ENCODE measurements at regions not wholly inside any gene's neighbourhood (a gene's known extent, or its start where the extent isn't known, plus 50 kb on each side); places are given as distances from the start of the nearest gene placed in this dataset.

- H3K9me2 ChIP-seq (ENCODE audit: insufficient read depth): no peaks in the 10 kb centered on the region
- no peak overlapping the region for H2AFZ ChIP-seq
- no peaks in the 10 kb centered on the region for H3K36me3 ChIP-seq (ENCODE audit: low read depth)
- H3K27ac ChIP-seq: no peak overlapping the region
- no peaks in the 10 kb centered on the region for H3F3A ChIP-seq (ENCODE audit: insufficient read depth)
- H3K27me3 ChIP-seq (replicated peaks; ENCODE audit: insufficient read depth): no peaks in the 10 kb centered on the region
- H3K79me2 ChIP-seq (ENCODE audit: insufficient read depth): no peaks in the 10 kb centered on the region
- no peak overlapping the region for H3K4me2 ChIP-seq (ENCODE audit: unreplicated experiment)
- no peaks in the 10 kb centered on the region for H3K9me3 ChIP-seq (ENCODE audit: low read depth)
- no peaks in the 10 kb centered on the region for H4K20me1 ChIP-seq (ENCODE audit: insufficient read depth)
- TF ChIP-seq EZH2 (IDR thresholded peaks at IDR 0.05; ENCODE audit: insufficient read depth, poor library complexity, severe bottlenecking) (no peak), EZH2phosphoT487 (IDR thresholded peaks at IDR 0.05; ENCODE audit: insufficient read depth, low read depth) (no peak)
- no peak overlapping the region for H3K4me3 ChIP-seq
- H3K9ac ChIP-seq: no peak overlapping the region
- in situ Hi-C loops (cut with MboI): no loop called here
- 61 to 64% methylated on average over 29 to 39 of the region's 39 CpGs for WGBS, 2 experiments (ENCODE audit: low coverage in 1 of 2, low lambda C conversion rate in 2 of 2, missing lambda C conversion rate in 2 of 2)
- DNase-seq: no peak
- no peaks in the 10 kb centered on the region for H3K4me1 ChIP-seq (ENCODE audit: insufficient read depth)
Measured at GRCh38 chr2:81481242-81481993, 1176.9 kb upstream of the LRRTM1 start.

GRCh38 chr2:81467096-81467495, 1162.5 kb upstream of the LRRTM1 start:
- no peak overlapping the region for H2AFZ ChIP-seq
- H3K4me3 ChIP-seq: no peak overlapping the region
- H3K27ac ChIP-seq: no peak overlapping the region
- H3K9me2 ChIP-seq (ENCODE audit: insufficient read depth): no peaks in the 10 kb centered on the region
- no peak for DNase-seq
- H3F3A ChIP-seq (ENCODE audit: insufficient read depth): no peaks in the 10 kb centered on the region
- 76 to 78% methylated on average over 21 to 27 of the region's 29 CpGs for WGBS, 2 experiments (ENCODE audit: low coverage in 1 of 2, low lambda C conversion rate in 2 of 2, missing lambda C conversion rate in 2 of 2)
- H4K20me1 ChIP-seq (ENCODE audit: insufficient read depth): no peaks in the 10 kb centered on the region
- in situ Hi-C loops (cut with MboI): no loop called here
- H3K4me2 ChIP-seq (ENCODE audit: unreplicated experiment): no peak overlapping the region
- no peaks in the 10 kb centered on the region for H3K4me1 ChIP-seq (ENCODE audit: insufficient read depth)
- H3K27me3 ChIP-seq (replicated peaks; ENCODE audit: insufficient read depth): no peaks in the 10 kb centered on the region
- no peaks in the 10 kb centered on the region for H3K9me3 ChIP-seq (ENCODE audit: low read depth)
- TF ChIP-seq EZH2 (IDR thresholded peaks at IDR 0.05; ENCODE audit: insufficient read depth, poor library complexity, severe bottlenecking) (no peak), EZH2phosphoT487 (IDR thresholded peaks at IDR 0.05; ENCODE audit: insufficient read depth, low read depth) (no peak)
- H3K36me3 ChIP-seq (ENCODE audit: low read depth): no peaks in the 10 kb centered on the region
- no peak overlapping the region for H3K9ac ChIP-seq
- no peaks in the 10 kb centered on the region for H3K79me2 ChIP-seq (ENCODE audit: insufficient read depth)

- no peaks in the 10 kb centered on the region for H3K36me3 ChIP-seq (ENCODE audit: low read depth)
- DNase-seq: no peak
- no peaks in the 10 kb centered on the region for H4K20me1 ChIP-seq (ENCODE audit: insufficient read depth)
- no peaks in the 10 kb centered on the region for H3F3A ChIP-seq (ENCODE audit: insufficient read depth)
- TF ChIP-seq EZH2phosphoT487 (IDR thresholded peaks at IDR 0.05; ENCODE audit: insufficient read depth, low read depth) (no peak), EZH2 (IDR thresholded peaks at IDR 0.05; ENCODE audit: insufficient read depth, poor library complexity, severe bottlenecking) (no peak)
- H3K9me3 ChIP-seq (ENCODE audit: low read depth): no peaks in the 10 kb centered on the region
- H3K4me1 ChIP-seq (ENCODE audit: insufficient read depth): no peaks in the 10 kb centered on the region
- no peaks in the 10 kb centered on the region for H3K27me3 ChIP-seq (replicated peaks; ENCODE audit: insufficient read depth)
- no peak overlapping the region for H2AFZ ChIP-seq
- H3K9ac ChIP-seq: no peak overlapping the region
- H3K4me3 ChIP-seq: no peak overlapping the region
- in situ Hi-C loops (cut with MboI): no loop called here
- H3K27ac ChIP-seq: no peak overlapping the region
- H3K79me2 ChIP-seq (ENCODE audit: insufficient read depth): no peaks in the 10 kb centered on the region
- H3K9me2 ChIP-seq (ENCODE audit: insufficient read depth): no peaks in the 10 kb centered on the region
- 3 to 6% methylated on average over 2 of the region's 2 CpGs for WGBS, 2 experiments (ENCODE audit: low coverage in 1 of 2, low lambda C conversion rate in 2 of 2, missing lambda C conversion rate in 2 of 2)
- H3K4me2 ChIP-seq (ENCODE audit: unreplicated experiment): no peak overlapping the region
Measured at GRCh38 chr2:81462420-81462819, 1157.9 kb upstream of the LRRTM1 start.

DNA sequence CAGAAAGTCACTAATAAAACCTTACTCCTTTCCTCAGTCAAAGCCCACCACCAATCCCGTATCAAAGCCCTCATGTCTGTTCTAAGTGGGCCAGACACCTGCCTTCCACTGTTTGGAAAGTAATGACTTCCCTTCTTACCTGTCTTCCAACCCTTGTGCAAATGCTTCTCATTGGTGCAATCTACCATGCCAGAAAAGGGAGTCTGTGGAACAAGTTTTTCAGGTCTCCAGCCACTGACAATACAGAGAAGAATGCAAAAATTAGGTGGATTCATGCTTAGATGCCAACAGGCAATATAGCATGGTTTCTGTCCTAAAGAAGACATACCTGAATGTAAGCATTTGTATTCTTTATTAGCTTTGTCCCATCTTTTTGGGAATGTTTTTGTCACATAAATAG, 1140.6 kb upstream of the LRRTM1 start:
- no peak for TF ChIP-seq EZH2phosphoT487 (IDR thresholded peaks at IDR 0.05; ENCODE audit: insufficient read depth, low read depth)
- no peak for TF ChIP-seq EZH2 (IDR thresholded peaks at IDR 0.05; ENCODE audit: insufficient read depth, poor library complexity, severe bottlenecking)
- Histone ChIP-seq H3K27me3 (replicated peaks; ENCODE audit: insufficient read depth) (no peaks in the 10 kb centered on the region), H3K9ac (no peak overlapping the region), H3K4me3 (no peak overlapping the region), H4K20me1 (ENCODE audit: insufficient read depth) (no peaks in the 10 kb centered on the region), H3K79me2 (ENCODE audit: insufficient read depth) (no peaks in the 10 kb centered on the region), H3K9me2 (ENCODE audit: insufficient read depth) (no peaks in the 10 kb centered on the region), H3K4me1 (ENCODE audit: insufficient read depth) (no peaks in the 10 kb centered on the region), H3K4me2 (ENCODE audit: unreplicated experiment) (no peak overlapping the region), H3K27ac (no peak overlapping the region), H3K36me3 (ENCODE audit: low read depth) (no peaks in the 10 kb centered on the region), H2AFZ (no peak overlapping the region), H3F3A (ENCODE audit: insufficient read depth) (no peaks in the 10 kb centered on the region), H3K9me3 (ENCODE audit: low read depth) (no peaks in the 10 kb centered on the region)
- in situ Hi-C loops (cut with MboI): no loop called here
- DNase-seq: no peak
- WGBS, 2 experiments (ENCODE audit: low coverage in 1 of 2, low lambda C conversion rate in 2 of 2, missing lambda C conversion rate in 2 of 2): 4 to 13% methylated on average over 1 of the region's 1 CpG

Measured in GM23248 (cell line).